ENCODE measurements at regions not wholly inside any gene's neighbourhood (a gene's known extent, or its start where the extent isn't known, plus 50 kb on each side); places are given as distances from the start of the nearest gene placed in this dataset.

GRCh38 chr22:48538291-48538820, 1289.3 kb downstream of the BRD1 start:
- no peaks in the 10 kb centered on the region for H3K36me3 Mint-ChIP-seq
- Histone ChIP-seq H3K4me1 (ENCODE audit: control insufficient read depth, insufficient read depth, low read length, poor library complexity, severe bottlenecking) (no peaks in the 10 kb centered on the region), H3K9me3 (ENCODE audit: control insufficient read depth in 2 of 2, low read length in 2 of 2) (no peaks in the 10 kb centered on the region), H3K4me3 (ENCODE audit: low read depth, low read length) (no peak overlapping the region), H3K27ac (ENCODE audit: insufficient read depth, low read length, poor library complexity, severe bottlenecking) (no peak overlapping the region), H3K27me3 (ENCODE audit: control insufficient read depth, insufficient read depth, low read length) (no peaks in the 10 kb centered on the region), H3K36me3 (ENCODE audit: control insufficient read depth, insufficient read depth, low read length) (no peaks in the 10 kb centered on the region)
- H3K27me3 Mint-ChIP-seq, result no peaks in the 10 kb centered on the region
- ATAC-seq (ENCODE audit: low read depth in 2 of 2), result no peak
- H3K27ac Mint-ChIP-seq, result no peak overlapping the region
- peaks cover 0 to 2% (median 0%) of the 10 kb centered on the region in 7 donors for H3K9me3 Mint-ChIP-seq
- no peak overlapping the region for H3K4me3 Mint-ChIP-seq
- no peak for DNase-seq
- no peaks in the 10 kb centered on the region for H3K4me1 Mint-ChIP-seq

- Histone ChIP-seq H3K27me3 (ENCODE audit: control insufficient read depth, insufficient read depth, low read length) (no peaks in the 10 kb centered on the region), H3K4me1 (ENCODE audit: control insufficient read depth, insufficient read depth, low read length, poor library complexity, severe bottlenecking) (no peaks in the 10 kb centered on the region), H3K27ac (ENCODE audit: insufficient read depth, low read length, poor library complexity, severe bottlenecking) (no peak overlapping the region), H3K9me3 (ENCODE audit: control insufficient read depth in 2 of 2, low read length in 2 of 2) (no peaks in the 10 kb centered on the region), H3K36me3 (ENCODE audit: control insufficient read depth, insufficient read depth, low read length) (no peaks in the 10 kb centered on the region), H3K4me3 (ENCODE audit: low read depth, low read length) (no peak overlapping the region)
- Mint-ChIP-seq H3K4me3 (no peak overlapping the region), H3K9me3 (peaks cover 0 to 2% (median 0%) of the 10 kb centered on the region in 7 donors), H3K27ac (no peak overlapping the region), H3K27me3 (no peaks in the 10 kb centered on the region), H3K36me3 (no peaks in the 10 kb centered on the region), H3K4me1 (no peaks in the 10 kb centered on the region)
- no peak for DNase-seq
- ATAC-seq (ENCODE audit: low read depth in 2 of 2), result no peak
These were observed 1290.4 kb downstream of the BRD1 start for GRCh38 chr22:48537343-48537680.

- Histone ChIP-seq H3K9me3 (ENCODE audit: control insufficient read depth in 2 of 2, low read length in 2 of 2) (no peaks in the 10 kb centered on the region), H3K27me3 (ENCODE audit: control insufficient read depth, insufficient read depth, low read length) (no peaks in the 10 kb centered on the region), H3K27ac (ENCODE audit: insufficient read depth, low read length, poor library complexity, severe bottlenecking) (no peak overlapping the region), H3K4me1 (ENCODE audit: control insufficient read depth, insufficient read depth, low read length, poor library complexity, severe bottlenecking) (no peaks in the 10 kb centered on the region), H3K36me3 (ENCODE audit: control insufficient read depth, insufficient read depth, low read length) (no peaks in the 10 kb centered on the region), H3K4me3 (ENCODE audit: low read depth, low read length) (no peak overlapping the region)
- Mint-ChIP-seq H3K36me3 (no peaks in the 10 kb centered on the region), H3K4me1 (no peaks in the 10 kb centered on the region), H3K27me3 (no peaks in the 10 kb centered on the region), H3K4me3 (no peak overlapping the region), H3K9me3 (no peaks in the 10 kb centered on the region), H3K27ac (no peak overlapping the region)
- ATAC-seq (ENCODE audit: low read depth in 2 of 2) (no peak), DNase-seq (no peak)
These were observed 1290.9 kb downstream of the BRD1 start for GRCh38 chr22:48536541-48537342.

- H3K27me3 Mint-ChIP-seq, result no peaks in the 10 kb centered on the region
- ATAC-seq (ENCODE audit: low read depth in 2 of 2), result no peak
- no peak overlapping the region for H3K27ac Mint-ChIP-seq
- H3K4me1 ChIP-seq (ENCODE audit: control insufficient read depth, insufficient read depth, low read length, poor library complexity, severe bottlenecking), result no peaks in the 10 kb centered on the region
- no peaks in the 10 kb centered on the region for H3K36me3 ChIP-seq (ENCODE audit: control insufficient read depth, insufficient read depth, low read length)
- H3K4me3 Mint-ChIP-seq, result no peak overlapping the region
- no peaks in the 10 kb centered on the region for H3K27me3 ChIP-seq (ENCODE audit: control insufficient read depth, insufficient read depth, low read length)
- H3K36me3 Mint-ChIP-seq, result no peaks in the 10 kb centered on the region
- no peaks in the 10 kb centered on the region for H3K9me3 ChIP-seq (ENCODE audit: control insufficient read depth in 2 of 2, low read length in 2 of 2)
- no peaks in the 10 kb centered on the region for H3K4me1 Mint-ChIP-seq
- H3K4me3 ChIP-seq (ENCODE audit: low read depth, low read length), result no peak overlapping the region
- no peak overlapping the region for H3K27ac ChIP-seq (ENCODE audit: insufficient read depth, low read length, poor library complexity, severe bottlenecking)
- no peak for DNase-seq
- H3K9me3 Mint-ChIP-seq, result no peaks in the 10 kb centered on the region
These were observed 1291.7 kb downstream of the BRD1 start for GRCh38 chr22:48535868-48536540.

GRCh38 chr22:48534395-48534958, 1293.2 kb downstream of the BRD1 start:
- Histone ChIP-seq H3K27me3 (ENCODE audit: control insufficient read depth, insufficient read depth, low read length) (no peaks in the 10 kb centered on the region), H3K27ac (ENCODE audit: insufficient read depth, low read length, poor library complexity, severe bottlenecking) (no peak overlapping the region), H3K4me1 (ENCODE audit: control insufficient read depth, insufficient read depth, low read length, poor library complexity, severe bottlenecking) (no peaks in the 10 kb centered on the region), H3K36me3 (ENCODE audit: control insufficient read depth, insufficient read depth, low read length) (no peaks in the 10 kb centered on the region), H3K9me3 (ENCODE audit: control insufficient read depth in 2 of 2, low read length in 2 of 2) (no peaks in the 10 kb centered on the region), H3K4me3 (ENCODE audit: low read depth, low read length) (no peak overlapping the region)
- Mint-ChIP-seq H3K36me3 (no peaks in the 10 kb centered on the region), H3K27ac (no peak overlapping the region), H3K9me3 (no peaks in the 10 kb centered on the region), H3K4me1 (no peaks in the 10 kb centered on the region), H3K4me3 (no peak overlapping the region), H3K27me3 (no peaks in the 10 kb centered on the region)
- DNase-seq (no peak), ATAC-seq (ENCODE audit: low read depth in 2 of 2) (no peak)

- no peaks in the 10 kb centered on the region for H3K4me1 Mint-ChIP-seq
- DNase-seq (no peak), ATAC-seq (ENCODE audit: low read depth in 2 of 2) (no peak)
- H3K4me3 Mint-ChIP-seq, result no peak overlapping the region
- no peak overlapping the region for H3K4me3 ChIP-seq (ENCODE audit: low read depth, low read length)
- no peaks in the 10 kb centered on the region for H3K4me1 ChIP-seq (ENCODE audit: control insufficient read depth, insufficient read depth, low read length, poor library complexity, severe bottlenecking)
- no peak overlapping the region for H3K27ac Mint-ChIP-seq
- H3K36me3 Mint-ChIP-seq, result no peaks in the 10 kb centered on the region
- H3K9me3 ChIP-seq (ENCODE audit: control insufficient read depth in 2 of 2, low read length in 2 of 2), result no peaks in the 10 kb centered on the region
- H3K27me3 Mint-ChIP-seq, result no peaks in the 10 kb centered on the region
- H3K9me3 Mint-ChIP-seq, result no peaks in the 10 kb centered on the region
- H3K36me3 ChIP-seq (ENCODE audit: control insufficient read depth, insufficient read depth, low read length), result no peaks in the 10 kb centered on the region
- H3K27ac ChIP-seq (ENCODE audit: insufficient read depth, low read length, poor library complexity, severe bottlenecking), result no peak overlapping the region
- H3K27me3 ChIP-seq (ENCODE audit: control insufficient read depth, insufficient read depth, low read length), result no peaks in the 10 kb centered on the region
These were observed 1294.7 kb downstream of the BRD1 start for GRCh38 chr22:48532986-48533385.

- H3K27me3 Mint-ChIP-seq, result no peaks in the 10 kb centered on the region
- no peaks in the 10 kb centered on the region for H3K27me3 ChIP-seq (ENCODE audit: control insufficient read depth, insufficient read depth, low read length)
- H3K4me3 ChIP-seq (ENCODE audit: low read depth, low read length), result no peak overlapping the region
- H3K4me3 Mint-ChIP-seq, result no peak overlapping the region
- no peak overlapping the region for H3K27ac ChIP-seq (ENCODE audit: insufficient read depth, low read length, poor library complexity, severe bottlenecking)
- no peak overlapping the region for H3K27ac Mint-ChIP-seq
- no peak for ATAC-seq (ENCODE audit: low read depth in 2 of 2)
- no peaks in the 10 kb centered on the region for H3K9me3 Mint-ChIP-seq
- no peaks in the 10 kb centered on the region for H3K4me1 Mint-ChIP-seq
- no peaks in the 10 kb centered on the region for H3K36me3 Mint-ChIP-seq
- DNase-seq, result no peak
- H3K9me3 ChIP-seq (ENCODE audit: control insufficient read depth in 2 of 2, low read length in 2 of 2), result no peaks in the 10 kb centered on the region
- H3K36me3 ChIP-seq (ENCODE audit: control insufficient read depth, insufficient read depth, low read length), result no peaks in the 10 kb centered on the region
- no peaks in the 10 kb centered on the region for H3K4me1 ChIP-seq (ENCODE audit: control insufficient read depth, insufficient read depth, low read length, poor library complexity, severe bottlenecking)
These were observed 1295.8 kb downstream of the BRD1 start for GRCh38 chr22:48531761-48532435.
